CD4-positive, alpha-beta T cell treated with Interleukin-21 for 1 hour (primary cell): ENCODE measurements at regions not wholly inside any gene's neighbourhood (a gene's known extent, or its start where the extent isn't known, plus 50 kb on each side); places are given as distances from the start of the nearest gene placed in this dataset.

Experiments
- DNase-seq: peaks from one replicate; pipeline ENCODE4 v3.0.0-alpha.2; 2020

GRCh38 chr13:106159295-106160195, 375.9 kb downstream of the EFNB2 start:
- DNase-seq: no peak

- DNase-seq: no peak
These were observed 379.0 kb downstream of the EFNB2 start for GRCh38 chr13:106156468-106156867.

- DNase-seq: no peak
These were observed 380.1 kb downstream of the EFNB2 start for GRCh38 chr13:106155411-106155810.

- no peak for DNase-seq
These were observed 381.6 kb downstream of the EFNB2 start for GRCh38 chr13:106153876-106154275.

GRCh38 chr13:106153041-106153440, 382.4 kb downstream of the EFNB2 start:
- DNase-seq: no peak

GRCh38 chr13:106152047-106152446, 383.4 kb downstream of the EFNB2 start:
- DNase-seq: no peak

GRCh38 chr13:106151056-106151699, 384.3 kb downstream of the EFNB2 start:
- no peak for DNase-seq

GRCh38 chr13:106145997-106146864, 389.2 kb downstream of the EFNB2 start:
- DNase-seq: no peak

GRCh38 chr13:106145070-106145469, 390.4 kb downstream of the EFNB2 start:
- DNase-seq: no peak

- no peak for DNase-seq
These were observed 391.3 kb downstream of the EFNB2 start for GRCh38 chr13:106143930-106144709.

GRCh38 chr13:106143392-106143791, 392.1 kb downstream of the EFNB2 start:
- DNase-seq: no peak

GRCh38 chr13:106140476-106140875, 395.0 kb downstream of the EFNB2 start:
- no peak for DNase-seq

GRCh38 chr13:106139942-106140341, 395.5 kb downstream of the EFNB2 start:
- DNase-seq: no peak

- DNase-seq: no peak
These were observed 396.1 kb downstream of the EFNB2 start for GRCh38 chr13:106139377-106139776.

GRCh38 chr13:106138620-106139019, 396.8 kb downstream of the EFNB2 start:
- DNase-seq: no peak

- no peak for DNase-seq
These were observed 402.4 kb downstream of the EFNB2 start for GRCh38 chr13:106133025-106133424.

GRCh38 chr13:106132216-106132615, 403.2 kb downstream of the EFNB2 start:
- no peak for DNase-seq

GRCh38 chr13:106129993-106130392, 405.5 kb downstream of the EFNB2 start:
- DNase-seq: no peak

GRCh38 chr13:106129273-106129672, 406.2 kb downstream of the EFNB2 start:
- DNase-seq: no peak

GRCh38 chr13:106122234-106122633, 413.2 kb downstream of the EFNB2 start:
- no peak for DNase-seq

GRCh38 chr13:106121173-106121754, 414.2 kb downstream of the EFNB2 start:
- no peak for DNase-seq

- no peak for DNase-seq
These were observed 416.5 kb downstream of the EFNB2 start for GRCh38 chr13:106118996-106119395.
